GM13976 (cell line): ENCODE measurements at regions not wholly inside any gene's neighbourhood (a gene's known extent, or its start where the extent isn't known, plus 50 kb on each side); places are given as distances from the start of the nearest gene placed in this dataset.

Experiments
- DNase-seq: peaks from one replicate; pipeline ENCODE4 v3.0.0; 2012; ENCODE audit warnings: low spot score
- in situ Hi-C: fragments of 300-500 bp; cut with MboI; formaldehyde crosslinking; loops from one replicate; pipeline ENCODE4 v1.12.0; 2022; ENCODE audit warnings: low sequenced_read_pairs, mixed read lengths, inconsistent platforms; ENCODE audit not compliant: unreplicated experiment
- TF ChIP-seq, protein P1 (sequence below): IDR thresholded peaks from 2 replicates; pipeline ENCODE4 v1.5.1; 2012; ENCODE audit warnings: borderline replicate concordance, mild to moderate bottlenecking; ENCODE audit not compliant: insufficient read depth; ENCODE audit errors: extremely low read depth, missing control alignments, control extremely low read depth

DNA sequence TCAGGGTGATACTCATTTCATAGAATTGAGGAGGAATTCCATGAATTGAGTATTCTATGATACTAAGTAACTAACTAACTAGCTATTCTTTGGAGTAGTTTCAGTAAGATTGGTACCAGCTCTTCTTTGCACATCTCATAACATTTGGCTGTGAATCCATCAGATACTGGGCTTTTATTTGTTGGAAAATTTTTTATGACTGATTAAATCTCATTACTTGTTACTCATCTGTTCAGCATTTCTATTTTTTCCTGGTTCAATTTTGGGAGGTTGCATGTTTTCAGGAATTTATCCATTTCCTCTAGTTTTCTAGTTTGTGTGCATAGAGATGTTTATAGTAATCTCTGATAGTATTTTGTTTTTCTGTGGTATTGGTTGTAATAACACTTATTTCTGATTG lies 70.8 kb upstream of the FREM3 start:
- no peak for DNase-seq
- TF ChIP-seq, protein P1, sequence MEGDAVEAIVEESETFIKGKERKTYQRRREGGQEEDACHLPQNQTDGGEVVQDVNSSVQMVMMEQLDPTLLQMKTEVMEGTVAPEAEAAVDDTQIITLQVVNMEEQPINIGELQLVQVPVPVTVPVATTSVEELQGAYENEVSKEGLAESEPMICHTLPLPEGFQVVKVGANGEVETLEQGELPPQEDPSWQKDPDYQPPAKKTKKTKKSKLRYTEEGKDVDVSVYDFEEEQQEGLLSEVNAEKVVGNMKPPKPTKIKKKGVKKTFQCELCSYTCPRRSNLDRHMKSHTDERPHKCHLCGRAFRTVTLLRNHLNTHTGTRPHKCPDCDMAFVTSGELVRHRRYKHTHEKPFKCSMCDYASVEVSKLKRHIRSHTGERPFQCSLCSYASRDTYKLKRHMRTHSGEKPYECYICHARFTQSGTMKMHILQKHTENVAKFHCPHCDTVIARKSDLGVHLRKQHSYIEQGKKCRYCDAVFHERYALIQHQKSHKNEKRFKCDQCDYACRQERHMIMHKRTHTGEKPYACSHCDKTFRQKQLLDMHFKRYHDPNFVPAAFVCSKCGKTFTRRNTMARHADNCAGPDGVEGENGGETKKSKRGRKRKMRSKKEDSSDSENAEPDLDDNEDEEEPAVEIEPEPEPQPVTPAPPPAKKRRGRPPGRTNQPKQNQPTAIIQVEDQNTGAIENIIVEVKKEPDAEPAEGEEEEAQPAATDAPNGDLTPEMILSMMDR, result no peak
- in situ Hi-C loops, result no loop called here

DNA sequence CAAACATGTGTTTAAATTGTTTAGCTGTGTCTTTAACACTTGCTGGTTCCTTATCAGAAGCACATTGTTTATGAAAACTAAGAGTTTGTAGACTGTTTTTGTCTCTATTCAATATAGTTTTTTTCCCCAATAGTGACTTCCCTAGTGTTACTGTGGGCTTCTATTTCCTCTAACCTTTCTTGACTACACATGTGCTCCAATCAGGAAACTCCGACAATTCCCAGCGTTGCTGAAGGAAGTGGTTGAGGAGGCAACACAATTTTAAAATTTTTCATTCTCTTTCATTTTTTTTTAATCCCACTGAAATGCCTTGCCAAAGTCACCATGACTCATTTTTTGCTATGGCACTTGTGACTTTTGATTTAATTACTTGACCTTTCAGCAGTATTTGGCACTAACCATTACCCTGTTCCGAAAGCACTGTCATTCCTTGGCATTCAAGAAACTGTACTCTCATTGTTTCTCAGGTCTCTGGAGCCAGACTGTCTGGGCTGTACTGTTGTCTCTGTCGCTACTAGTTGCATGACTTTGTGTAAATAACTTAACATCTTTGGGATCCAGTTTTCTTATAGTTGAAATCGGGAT lies 67.6 kb upstream of the FREM3 start:
- in situ Hi-C loops, result no loop called here
- TF ChIP-seq, protein P1, result no peak
- no peak for DNase-seq

DNA sequence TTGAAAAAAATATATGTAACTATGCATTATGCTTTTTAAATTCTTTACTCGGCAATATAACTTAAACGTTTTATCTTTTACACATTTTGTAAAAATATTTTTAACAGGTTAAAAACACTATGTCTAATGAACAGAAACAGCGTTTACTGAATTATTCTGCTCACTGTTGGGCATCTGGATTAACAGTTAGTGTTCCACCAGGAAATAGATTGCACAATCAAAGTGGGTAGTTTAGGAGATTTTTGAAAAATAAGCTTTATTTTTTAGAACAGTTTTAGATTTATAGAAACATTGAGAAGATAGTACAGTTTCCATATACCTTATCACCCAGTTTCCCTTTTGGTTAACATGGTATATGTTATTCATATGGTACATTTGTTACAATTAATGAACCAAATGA lies 63.1 kb upstream of the FREM3 start:
- in situ Hi-C loops, result no loop called here
- TF ChIP-seq, protein P1, result no peak

DNA sequence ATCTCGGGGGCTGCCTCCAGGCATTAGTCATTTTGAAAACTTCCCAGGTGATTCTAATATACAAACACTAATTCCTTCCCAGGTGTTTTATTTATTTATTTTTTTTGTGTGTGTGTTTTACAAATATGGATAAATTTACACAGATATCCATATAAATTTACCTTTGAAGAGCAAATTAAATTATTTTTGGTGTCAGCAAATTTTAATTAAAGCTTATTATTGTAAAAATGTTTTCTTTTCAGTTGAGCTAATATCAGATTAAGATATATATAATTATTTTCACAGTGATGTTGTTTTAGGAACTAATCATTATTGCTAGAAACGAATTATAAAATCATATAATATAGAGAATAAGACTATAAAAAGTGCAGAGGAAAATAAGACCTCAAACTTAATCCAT lies 62.0 kb upstream of the FREM3 start:
- in situ Hi-C loops, result no loop called here
- no peak for DNase-seq
- TF ChIP-seq, protein P1, result no peak

More for the DNA sequence above, 63.1 kb upstream of the FREM3 start:
- no peak for DNase-seq
